Activated CD8-positive, alpha-beta T cell treated with anti-CD3 and anti-CD28 coated beads for 36 hours (primary cell): ENCODE measurements at regions not wholly inside any gene's neighbourhood (a gene's known extent, or its start where the extent isn't known, plus 50 kb on each side); places are given as distances from the start of the nearest gene placed in this dataset.

Experiments used
- ATAC-seq: fragments of 200-7000 bp; cut with Tn5 transposase; one replicate; pipeline ENCODE4 v1.10.0; 2021; ENCODE audit warnings: mild to moderate bottlenecking, moderate library complexity
- CTCF ChIA-PET: fragments of 350-600 bp; sonication (Branson Sonifier 250); formaldehyde crosslinking; loops from one replicate; lab custom pipeline; 2021; ENCODE audit warnings: antibody characterized with exemption; lab: Charles Lee
- POLR2A ChIA-PET: fragments of 350-600 bp; sonication (Branson Sonifier 250); formaldehyde crosslinking; loops from one replicate; lab custom pipeline; 2021; ENCODE audit warnings: antibody characterized with exemption; lab: Charles Lee
- DNase-seq: peaks from one replicate; pipeline ENCODE4 v3.0.0-alpha.2; 2020
- H3K27ac Mint-ChIP-seq: one replicate; pipeline ENCODE4 v1.8.0; 2021; ENCODE audit warnings: mild to moderate bottlenecking, mixed read lengths
- H3K27me3 Mint-ChIP-seq: one replicate; pipeline ENCODE4 v1.8.0; 2021; ENCODE audit warnings: mixed read lengths
- H3K36me3 Mint-ChIP-seq: one replicate; pipeline ENCODE4 v1.8.0; 2021; ENCODE audit warnings: low read depth, mixed read lengths
- H3K4me1 Mint-ChIP-seq: one replicate; pipeline ENCODE4 v1.8.0; 2021; ENCODE audit warnings: low read depth, mixed read lengths
- H3K4me3 Mint-ChIP-seq: one replicate; pipeline ENCODE4 v1.8.0; 2021; ENCODE audit warnings: mild to moderate bottlenecking, moderate library complexity, mixed read lengths
- H3K9me3 Mint-ChIP-seq: one replicate; pipeline ENCODE4 v1.8.0; 2021; ENCODE audit warnings: mixed read lengths
- intact Hi-C: fragments of 100-400 bp; cut with micrococcal nuclease; formaldehyde crosslinking; loops from one replicate; pipeline ENCODE4 v1.10.0; 2022
- TF ChIP-seq, protein P1 (sequence below): fragments of 200-600 bp; IDR thresholded peaks from one replicate; pipeline ENCODE4 v1.8.0; 2022; ENCODE audit warnings: antibody characterized with exemption, mild to moderate bottlenecking

DNA sequence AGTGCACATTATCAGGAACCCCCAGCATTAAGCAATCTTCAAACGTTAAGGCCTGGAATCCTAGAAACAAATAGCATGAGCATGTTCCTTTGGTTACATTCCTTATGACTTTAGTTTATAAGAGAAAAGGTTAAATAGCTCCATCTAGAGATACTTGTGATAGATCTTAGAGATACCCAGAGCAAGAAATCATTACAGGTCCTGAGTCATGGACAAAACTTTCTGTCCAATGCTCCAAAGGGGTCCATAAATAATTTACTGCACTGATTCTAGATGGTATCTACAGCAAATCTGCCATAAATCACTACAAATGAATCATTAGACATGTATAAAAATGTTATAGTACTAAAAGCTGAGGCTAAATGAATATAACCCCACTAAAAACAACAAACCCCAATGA lies 139.6 kb downstream of the HTR1A start:
- ChIA-PET POLR2A (no interaction called here), CTCF (no interaction called here)
- no peak for DNase-seq
- intact Hi-C loops = no loop called here
- TF ChIP-seq, protein P1, sequence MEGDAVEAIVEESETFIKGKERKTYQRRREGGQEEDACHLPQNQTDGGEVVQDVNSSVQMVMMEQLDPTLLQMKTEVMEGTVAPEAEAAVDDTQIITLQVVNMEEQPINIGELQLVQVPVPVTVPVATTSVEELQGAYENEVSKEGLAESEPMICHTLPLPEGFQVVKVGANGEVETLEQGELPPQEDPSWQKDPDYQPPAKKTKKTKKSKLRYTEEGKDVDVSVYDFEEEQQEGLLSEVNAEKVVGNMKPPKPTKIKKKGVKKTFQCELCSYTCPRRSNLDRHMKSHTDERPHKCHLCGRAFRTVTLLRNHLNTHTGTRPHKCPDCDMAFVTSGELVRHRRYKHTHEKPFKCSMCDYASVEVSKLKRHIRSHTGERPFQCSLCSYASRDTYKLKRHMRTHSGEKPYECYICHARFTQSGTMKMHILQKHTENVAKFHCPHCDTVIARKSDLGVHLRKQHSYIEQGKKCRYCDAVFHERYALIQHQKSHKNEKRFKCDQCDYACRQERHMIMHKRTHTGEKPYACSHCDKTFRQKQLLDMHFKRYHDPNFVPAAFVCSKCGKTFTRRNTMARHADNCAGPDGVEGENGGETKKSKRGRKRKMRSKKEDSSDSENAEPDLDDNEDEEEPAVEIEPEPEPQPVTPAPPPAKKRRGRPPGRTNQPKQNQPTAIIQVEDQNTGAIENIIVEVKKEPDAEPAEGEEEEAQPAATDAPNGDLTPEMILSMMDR = no peak
- Mint-ChIP-seq H3K9me3 (peaks cover 2% of the 10 kb centered on the region), H3K4me1 (no peaks in the 10 kb centered on the region), H3K27ac (no peak overlapping the region), H3K4me3 (no peak overlapping the region), H3K27me3 (no peaks in the 10 kb centered on the region), H3K36me3 (no peaks in the 10 kb centered on the region)
- ATAC-seq = no peak

DNA sequence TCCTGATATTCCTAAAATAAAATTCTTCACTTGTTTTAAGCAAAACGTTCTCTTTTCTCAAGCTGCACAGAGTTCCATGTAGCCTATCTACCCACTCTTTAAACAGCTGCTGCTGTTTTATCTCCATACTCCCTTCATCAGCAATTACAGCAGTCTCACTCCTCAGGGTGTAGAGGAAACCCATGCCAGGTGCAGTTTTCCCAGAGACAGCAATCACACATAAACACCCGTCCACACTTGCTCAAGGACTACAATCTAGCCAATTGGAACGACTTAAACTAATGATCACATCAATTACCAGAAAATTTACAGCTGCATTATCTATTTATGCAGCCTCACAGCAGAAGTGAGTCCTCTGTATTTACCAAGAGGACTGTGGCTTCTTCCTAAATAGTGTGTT lies 141.7 kb downstream of the HTR1A start:
- Mint-ChIP-seq H3K27me3 (no peaks in the 10 kb centered on the region), H3K4me1 (no peaks in the 10 kb centered on the region), H3K4me3 (no peak overlapping the region), H3K36me3 (no peaks in the 10 kb centered on the region), H3K27ac (no peak overlapping the region), H3K9me3 (peaks cover 4% of the 10 kb centered on the region)
- CTCF ChIA-PET = no interaction called here
- DNase-seq = no peak
- ATAC-seq = no peak
- intact Hi-C loops = no loop called here
- POLR2A ChIA-PET = no interaction called here
- TF ChIP-seq, protein P1 = no peak

DNA sequence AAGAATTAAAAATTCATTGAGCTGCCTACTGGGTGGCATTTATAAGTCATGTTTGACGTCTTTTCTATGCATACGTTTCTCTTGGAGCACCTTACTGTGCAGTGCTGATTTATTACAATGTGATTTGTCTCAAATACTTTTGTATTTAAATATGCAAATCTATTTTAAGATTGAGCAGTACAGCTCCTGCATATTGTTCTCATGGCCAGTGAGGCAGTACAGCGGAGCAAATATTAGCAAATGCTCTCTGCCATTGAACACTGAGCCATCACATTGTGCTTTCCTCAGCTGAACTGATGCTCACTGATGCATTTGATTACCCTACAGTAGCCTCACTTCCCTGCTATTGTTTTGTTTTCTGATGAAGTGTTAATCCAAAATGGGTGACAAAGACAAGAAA lies 149.6 kb downstream of the HTR1A start:
- Mint-ChIP-seq H3K36me3 (no peaks in the 10 kb centered on the region), H3K27me3 (no peaks in the 10 kb centered on the region), H3K9me3 (peaks cover 15% of the 10 kb centered on the region), H3K4me3 (no peak overlapping the region), H3K27ac (no peak overlapping the region), H3K4me1 (no peaks in the 10 kb centered on the region)
- CTCF ChIA-PET = no interaction called here
- DNase-seq (no peak), ATAC-seq (no peak)
- POLR2A ChIA-PET = no interaction called here
- intact Hi-C loops = no loop called here
- TF ChIP-seq, protein P1 = no peak

DNA sequence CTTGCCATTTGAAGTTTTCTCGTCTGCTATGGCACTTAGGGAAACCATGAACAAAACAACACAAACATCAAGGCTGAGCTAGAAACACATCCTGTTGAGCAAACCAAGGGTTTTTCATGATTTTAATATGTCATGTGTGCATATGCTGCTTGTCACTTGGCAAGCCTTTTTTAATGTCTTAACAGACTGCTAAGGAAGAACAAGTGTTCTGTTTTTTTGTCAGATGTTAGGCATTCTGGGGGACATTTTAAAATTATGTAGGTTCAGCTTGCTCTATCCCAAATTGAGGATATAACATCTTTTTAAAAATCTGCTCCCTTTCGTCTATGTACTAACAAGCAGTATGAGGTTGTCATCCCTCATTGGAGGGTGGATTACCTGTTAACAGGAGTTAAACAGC lies 150.3 kb downstream of the HTR1A start:
- POLR2A ChIA-PET = no interaction called here
- no peak overlapping the region for H3K27ac Mint-ChIP-seq
- no peaks in the 10 kb centered on the region for H3K36me3 Mint-ChIP-seq
- intact Hi-C loops = no loop called here
- H3K4me1 Mint-ChIP-seq = no peaks in the 10 kb centered on the region
- H3K27me3 Mint-ChIP-seq = no peaks in the 10 kb centered on the region
- TF ChIP-seq, protein P1 = no peak
- peaks cover 13% of the 10 kb centered on the region for H3K9me3 Mint-ChIP-seq
- no peak for DNase-seq
- H3K4me3 Mint-ChIP-seq = no peak overlapping the region
- ATAC-seq = no peak
- CTCF ChIA-PET = no interaction called here

DNA sequence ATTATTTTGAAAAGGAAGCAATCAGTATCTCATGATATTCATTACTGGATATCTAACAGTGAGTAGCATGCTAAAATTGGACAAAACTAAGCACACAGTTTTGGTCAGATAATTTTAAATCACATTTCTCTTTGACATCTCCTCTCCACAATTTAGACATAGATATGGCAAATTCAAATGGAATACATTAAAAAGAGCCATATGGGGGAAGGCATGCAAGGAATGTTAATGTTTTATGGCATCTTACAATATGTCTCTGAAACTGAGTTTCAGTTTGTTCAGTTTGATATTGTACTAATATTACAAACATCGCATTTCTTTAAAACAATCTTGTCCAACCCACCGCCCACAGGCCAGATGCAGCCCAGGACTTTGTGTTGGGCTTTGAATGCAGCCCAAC lies 151.0 kb downstream of the HTR1A start:
- CTCF ChIA-PET = no interaction called here
- TF ChIP-seq, protein P1 = no peak
- peaks cover 13% of the 10 kb centered on the region for H3K9me3 Mint-ChIP-seq
- no peaks in the 10 kb centered on the region for H3K36me3 Mint-ChIP-seq
- ATAC-seq (no peak), DNase-seq (no peak)
- POLR2A ChIA-PET = no interaction called here
- no peak overlapping the region for H3K4me3 Mint-ChIP-seq
- no peak overlapping the region for H3K27ac Mint-ChIP-seq
- no peaks in the 10 kb centered on the region for H3K27me3 Mint-ChIP-seq
- intact Hi-C loops = no loop called here
- H3K4me1 Mint-ChIP-seq = no peaks in the 10 kb centered on the region
